ENCODE measurements at regions not wholly inside any gene's neighbourhood (a gene's known extent, or its start where the extent isn't known, plus 50 kb on each side); places are given as distances from the start of the nearest gene placed in this dataset.

GRCh38 chr5:93875693-93876092 is 134.3 kb upstream of the POU5F2 start:
- DNase-seq = no peak

DNA sequence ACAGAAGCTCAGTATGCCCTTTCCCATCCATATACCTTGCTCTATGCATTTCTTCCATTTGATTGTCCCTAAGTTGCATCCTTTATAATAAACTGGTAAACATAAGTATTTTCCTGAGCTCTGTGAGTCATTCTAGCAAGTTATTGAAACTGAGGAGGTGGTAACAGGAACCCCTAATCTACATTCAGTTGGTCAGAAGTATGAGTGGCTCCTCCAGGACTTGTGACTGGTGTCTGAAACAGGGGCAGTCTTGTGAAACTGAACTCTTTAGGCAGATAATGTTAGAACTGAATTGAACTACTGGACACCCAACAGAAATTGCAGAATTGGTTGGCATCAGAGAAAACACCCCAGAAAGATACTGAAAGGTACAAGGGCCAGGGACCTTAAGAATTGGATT is 133.1 kb upstream of the POU5F2 start:
- DNase-seq = no peak

DNA sequence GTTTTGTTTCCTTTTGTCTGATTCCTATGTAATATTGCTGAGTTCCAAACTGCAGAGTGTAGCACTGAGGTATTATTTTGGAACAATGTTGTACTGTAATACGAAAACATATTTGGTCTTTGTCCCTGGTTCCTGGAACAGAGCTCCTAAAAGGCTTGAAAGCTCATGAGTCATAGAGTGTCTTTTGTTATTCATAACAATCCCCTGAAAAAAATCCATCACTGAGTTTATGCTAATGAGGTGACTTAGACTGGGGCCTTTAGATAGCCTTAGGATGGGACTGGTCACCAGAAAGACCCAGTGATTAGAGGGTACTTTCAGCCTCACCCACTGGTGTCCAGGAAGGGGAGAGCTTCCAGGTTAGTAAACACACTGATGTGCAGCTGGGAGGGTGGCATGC is 132.7 kb upstream of the POU5F2 start:
- DNase-seq = no peak

GRCh38 chr5:93873211-93873736 is 131.9 kb upstream of the POU5F2 start:
- DNase-seq = no peak

GRCh38 chr5:93870649-93871048 is 129.2 kb upstream of the POU5F2 start:
- no peak for DNase-seq

DNA sequence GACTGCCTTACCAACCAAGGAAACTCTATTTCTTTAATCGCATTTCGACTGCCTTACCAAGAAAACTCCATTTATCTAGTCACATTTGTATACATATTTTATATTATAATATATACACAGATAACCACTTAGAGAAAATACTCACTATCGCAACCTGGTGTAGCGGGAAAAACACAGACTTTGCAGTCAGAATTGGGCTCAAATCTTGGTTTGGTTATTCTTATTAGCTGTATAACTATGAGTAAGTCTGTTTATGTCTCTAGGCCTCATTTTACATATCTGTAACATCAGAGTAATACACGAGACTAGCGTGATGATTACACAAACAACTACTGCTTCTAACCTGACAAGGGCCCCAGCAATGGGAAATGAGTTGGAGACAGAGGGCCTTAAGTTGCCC is 127.5 kb upstream of the POU5F2 start:
- no peak for DNase-seq

GRCh38 chr5:93850311-93850710 is 108.9 kb upstream of the POU5F2 start:
- no peak for DNase-seq

DNA sequence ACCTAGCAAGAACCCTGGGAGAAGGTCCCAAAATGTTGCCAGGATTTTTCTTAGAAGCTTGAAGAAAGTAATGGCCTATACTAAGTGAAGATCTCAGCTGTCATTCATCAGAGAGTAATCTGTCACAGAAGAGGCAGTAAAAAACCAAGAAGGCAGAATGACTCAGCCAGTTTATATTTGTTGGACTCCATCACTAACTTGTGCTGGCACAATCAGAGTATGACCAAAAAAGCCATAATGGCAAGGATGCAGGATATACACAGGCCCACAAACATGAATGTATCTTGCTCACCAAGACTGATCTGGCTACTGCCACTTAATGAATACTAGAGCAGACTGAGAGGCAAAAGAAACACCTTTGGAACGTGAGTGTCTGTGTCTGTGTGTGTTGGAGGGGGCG is 104.0 kb upstream of the POU5F2 start:
- no peak for DNase-seq

DNA sequence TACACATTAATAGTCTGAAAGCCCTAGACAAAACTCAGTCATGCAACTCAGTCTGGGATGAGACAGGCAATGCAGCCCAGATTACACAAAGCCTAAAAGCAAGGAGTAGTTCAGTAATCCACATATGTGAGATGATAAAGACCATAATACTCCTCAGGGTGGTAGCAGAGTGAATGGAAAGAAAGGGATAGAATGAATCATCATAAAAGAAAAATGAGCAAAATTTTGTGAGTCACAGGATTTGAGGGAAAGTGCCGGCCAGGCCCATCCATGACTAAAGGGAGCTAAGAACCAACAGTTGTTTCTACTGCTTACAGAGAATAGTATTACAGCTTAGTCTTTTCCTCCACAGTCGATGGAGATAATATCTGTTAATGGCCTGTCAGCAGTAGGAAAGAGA is 90.0 kb upstream of the POU5F2 start:
- no peak for DNase-seq

DNA sequence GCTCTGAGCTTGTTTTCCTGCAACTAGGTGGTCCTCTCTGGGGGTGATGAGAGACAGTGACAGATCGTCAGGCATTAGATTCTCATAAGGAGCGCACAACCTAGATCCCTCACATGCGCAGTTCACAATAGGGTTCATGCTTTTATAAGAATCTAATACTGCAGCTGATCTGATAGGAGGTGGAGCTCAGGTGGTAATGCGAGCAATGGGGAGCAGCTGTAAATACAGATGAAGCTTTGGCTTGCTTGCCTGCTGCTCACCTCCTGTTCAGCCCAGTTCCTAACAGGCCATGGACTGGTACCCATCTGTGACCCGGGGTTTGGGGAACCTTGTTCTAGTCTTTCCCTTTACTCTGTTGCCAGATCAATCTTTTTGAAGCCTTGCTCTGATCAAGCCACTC is 89.5 kb upstream of the POU5F2 start:
- DNase-seq = no peak

GRCh38 chr5:93829346-93829745 is 87.9 kb upstream of the POU5F2 start:
- no peak for DNase-seq

GRCh38 chr5:93821891-93822415 is 80.6 kb upstream of the POU5F2 start:
- no peak for DNase-seq

DNA sequence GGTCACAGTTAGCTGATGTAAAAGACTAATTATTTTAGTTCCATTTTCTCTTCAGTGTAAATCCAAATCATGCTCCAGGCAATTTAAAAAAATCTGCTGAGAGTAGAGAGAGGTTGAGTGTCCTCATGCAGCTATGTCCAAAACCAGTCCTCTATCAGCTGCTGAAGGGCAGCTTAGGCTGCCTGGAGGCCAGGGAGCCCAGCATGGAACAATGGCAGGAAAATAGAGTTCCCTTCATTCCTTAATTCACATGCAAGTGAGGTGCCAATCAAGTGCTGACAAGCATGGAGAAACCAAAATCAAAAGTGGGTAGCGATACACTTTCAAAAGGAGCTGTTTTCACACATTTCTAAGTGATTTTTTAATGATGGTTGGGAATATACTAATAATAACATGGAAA is 78.3 kb upstream of the POU5F2 start:
- DNase-seq = no peak

DNA sequence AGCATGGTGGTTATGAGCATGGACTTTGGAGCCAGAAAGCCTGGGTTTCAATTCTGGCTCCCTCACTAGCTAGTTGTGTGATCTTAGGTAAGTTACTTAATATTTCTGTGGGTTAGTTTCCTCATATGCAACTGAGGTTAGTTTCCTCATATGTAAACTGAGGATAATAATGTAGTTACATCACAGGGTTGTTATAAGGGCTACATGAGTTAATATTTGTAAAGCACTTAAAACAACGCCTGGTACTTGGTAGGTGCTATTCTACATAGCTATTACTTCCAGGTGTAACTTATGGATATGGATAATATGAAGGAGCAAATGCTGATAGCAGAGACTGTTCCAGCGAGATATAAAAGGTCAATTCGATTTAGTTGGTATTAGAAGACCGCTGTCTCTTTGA is 69.4 kb upstream of the POU5F2 start:
- no peak for DNase-seq

GRCh38 chr5:93809430-93809829 is 68.0 kb upstream of the POU5F2 start:
- DNase-seq = no peak

GRCh38 chr5:93807846-93808245 is 66.4 kb upstream of the POU5F2 start:
- no peak for DNase-seq

DNA sequence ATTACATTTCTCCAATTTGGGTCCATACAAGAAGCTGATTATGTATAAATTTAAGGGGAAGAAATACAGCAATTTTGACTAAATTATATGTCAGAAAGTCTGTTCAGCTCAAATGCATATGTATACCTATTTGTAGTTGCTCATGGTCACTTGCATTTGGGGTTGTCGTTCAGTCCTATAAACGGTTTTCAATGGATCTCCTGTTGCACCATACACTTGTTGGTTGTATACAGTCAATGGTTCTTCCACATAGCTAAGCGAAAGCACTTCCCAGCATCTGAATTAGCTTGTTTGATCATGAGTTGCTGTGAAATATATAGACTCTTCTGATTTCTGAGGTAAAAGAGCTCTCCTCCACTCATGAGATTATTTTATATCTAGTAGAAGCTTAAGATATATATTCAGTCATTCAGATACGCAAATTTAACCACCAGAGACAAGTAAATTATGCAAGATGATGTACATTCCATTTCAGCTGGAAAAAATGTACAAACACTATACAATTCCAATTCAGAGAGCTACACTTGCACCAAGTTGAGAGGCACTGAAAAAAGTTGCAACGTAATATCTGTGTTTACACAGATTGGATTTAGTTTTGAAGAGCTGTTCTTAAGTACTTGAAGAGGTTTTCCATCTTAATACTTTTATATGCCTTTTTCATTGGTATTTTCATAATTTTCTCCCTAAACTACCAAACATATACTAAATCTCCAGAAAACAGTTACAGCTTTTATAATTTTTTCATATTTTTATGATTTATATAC is 64.4 kb upstream of the POU5F2 start:
- DNase-seq = no peak

GRCh38 chr5:93800988-93801811 is 59.8 kb upstream of the POU5F2 start:
- DNase-seq = peak in 1 of 2 experiments; percentile 50

GRCh38 chr5:93794954-93795353 is 53.6 kb upstream of the POU5F2 start:
- DNase-seq = peak in 1 of 2 experiments; percentile 64

DNA sequence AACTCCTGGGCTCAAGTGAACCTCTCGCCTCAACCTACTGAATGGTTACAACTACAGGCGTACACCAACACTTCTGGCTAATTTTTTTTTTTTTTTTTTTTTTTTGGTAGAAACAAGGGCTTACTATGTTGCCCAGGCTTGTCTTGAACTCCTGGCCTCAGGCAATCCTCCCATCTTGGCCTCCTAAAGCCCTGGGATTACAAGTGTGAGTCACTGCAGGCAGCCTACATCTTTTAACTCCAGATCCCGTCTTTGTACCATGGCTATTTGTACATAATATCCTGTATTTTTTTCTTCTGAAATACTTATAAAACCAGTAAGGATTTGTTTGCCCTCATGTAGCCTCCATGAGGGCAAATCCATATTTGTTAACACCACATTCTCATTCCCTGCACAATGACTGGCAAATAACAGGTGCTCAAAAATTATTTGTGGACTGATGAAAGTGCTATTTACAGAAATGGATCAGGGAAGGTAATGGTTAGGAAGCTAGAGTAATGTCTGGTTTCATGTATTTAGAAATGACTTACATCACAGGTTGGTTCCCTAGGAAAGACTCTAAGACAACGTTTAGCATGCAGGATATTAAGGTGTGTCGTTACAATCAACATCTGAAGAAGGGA is 51.9 kb upstream of the POU5F2 start:
- no peak for DNase-seq

DNA sequence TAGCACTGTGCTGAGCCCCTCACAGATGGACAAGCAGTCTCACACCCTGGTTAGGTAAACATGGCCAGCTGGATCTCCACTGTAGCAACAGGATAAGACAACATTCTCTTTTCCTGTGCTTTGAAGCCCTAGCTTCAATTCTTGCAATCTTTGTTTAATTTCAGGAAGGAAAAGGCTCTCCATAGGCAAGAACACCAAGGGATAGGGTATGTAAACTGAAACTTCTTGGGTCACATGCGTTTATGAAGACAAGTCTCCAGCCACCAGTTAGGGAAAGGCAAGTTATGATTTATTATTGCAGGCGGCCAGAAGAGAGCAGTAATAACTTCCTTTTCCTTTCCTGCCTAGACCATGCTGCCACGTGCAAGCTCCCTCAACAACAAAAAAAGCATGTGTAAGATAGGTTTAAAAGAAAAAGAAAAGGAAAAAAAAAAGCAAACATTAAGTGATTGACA is 50.1 kb upstream of the POU5F2 start:
- no peak for DNase-seq

All from NCI-H526 (cell line).